Hepatocyte (in vitro differentiated cells): ENCODE measurements at regions not wholly inside any gene's neighbourhood (a gene's known extent, or its start where the extent isn't known, plus 50 kb on each side); places are given as distances from the start of the nearest gene placed in this dataset.
A peak's percentile ranks its signal among the peaks of the same experiment; 100 is the strongest.

Source experiments
- DNase-seq: peaks from one replicate; pipeline ENCODE4 v3.0.0-alpha.2; 2016; ENCODE audit warnings: low spot score
- H2AFZ ChIP-seq: fragments of 200-600 bp; sonication (generic); 2 replicates; pipeline ENCODE4 v1.6.0; 2016; ENCODE audit warnings: antibody characterized with exemption, mild to moderate bottlenecking
- H3K27ac ChIP-seq: fragments of 200-600 bp; sonication (generic); 2 replicates; pipeline ENCODE4 v1.5.1; 2016; ENCODE audit warnings: mild to moderate bottlenecking
- H3K27me3 ChIP-seq: fragments of 200-600 bp; sonication (generic); 2 replicates; pipeline ENCODE4 v1.6.1; 2016
- H3K36me3 ChIP-seq: fragments of 200-600 bp; sonication (generic); replicated peaks from 2 replicates; pipeline ENCODE4 v1.5.1; 2016; ENCODE audit warnings: low read depth; ENCODE audit not compliant: insufficient read depth
- H3K4me1 ChIP-seq: fragments of 200-600 bp; sonication (generic); 2 replicates; pipeline ENCODE4 v1.5.1; 2016; ENCODE audit warnings: mild to moderate bottlenecking, moderate library complexity; ENCODE audit not compliant: insufficient read depth
- H3K4me2 ChIP-seq: fragments of 200-600 bp; sonication (generic); 2 replicates; pipeline ENCODE4 v1.6.0; 2016
- H3K4me3 ChIP-seq: fragments of 200-600 bp; sonication (generic); 2 replicates; pipeline ENCODE4 v1.5.1; 2016; ENCODE audit warnings: mild to moderate bottlenecking
- H3K79me2 ChIP-seq: fragments of 200-600 bp; sonication (generic); 2 replicates; pipeline ENCODE4 v1.6.0; 2017; ENCODE audit warnings: mild to moderate bottlenecking
- H3K9me2 ChIP-seq: fragments of 200-600 bp; sonication (generic); replicated peaks from 2 replicates; pipeline ENCODE4 v1.6.0; 2017; ENCODE audit warnings: mild to moderate bottlenecking; ENCODE audit not compliant: insufficient read depth
- H3K9me3 ChIP-seq: fragments of 200-600 bp; sonication (generic); 2 replicates; pipeline ENCODE4 v1.5.1; 2016; ENCODE audit warnings: low read depth, mild to moderate bottlenecking
- H4K20me1 ChIP-seq: fragments of 200-600 bp; sonication (generic); 2 replicates; pipeline ENCODE4 v1.6.0; 2016; ENCODE audit warnings: mild to moderate bottlenecking; ENCODE audit not compliant: insufficient read depth, poor library complexity, severe bottlenecking
- CTCF ChIP-seq: fragments of 200-600 bp; sonication (generic); IDR thresholded peaks from 2 replicates; pipeline ENCODE4 v1.5.1; 2016; ENCODE audit warnings: antibody characterized with exemption, mild to moderate bottlenecking; ENCODE audit not compliant: poor library complexity
- EZH2 ChIP-seq: fragments of 200-600 bp; sonication (generic); IDR thresholded peaks from 2 replicates; pipeline ENCODE4 v1.6.1; 2016; ENCODE audit warnings: antibody characterized with exemption, mild to moderate bottlenecking, borderline replicate concordance
- EZH2phosphoT487 ChIP-seq: fragments of 200-600 bp; sonication (generic); IDR thresholded peaks from one replicate; pipeline ENCODE4 v1.6.1; 2018; ENCODE audit warnings: antibody characterized with exemption, mild to moderate bottlenecking, low read depth, moderate library complexity; ENCODE audit not compliant: unreplicated experiment, severe bottlenecking
- WGBS: methylation state at CpG from one replicate; pipeline ENCODE4 v1.1.6; 2016; ENCODE audit warnings: low lambda C conversion rate; ENCODE audit errors: missing lambda C conversion rate; 5-methylcytosine and 5-hydroxymethylcytosine counted together

GRCh38 chr2:41026613-41027012 is 574.7 kb upstream of the SLC8A1 start:
- Histone ChIP-seq H3K4me1 (no peaks in the 10 kb centered on the region), H3K27me3 (no peaks in the 10 kb centered on the region), H4K20me1 (no peaks in the 10 kb centered on the region), H3K27ac (no peak overlapping the region), H3K4me3 (no peak overlapping the region), H3K9me2 (no peaks in the 10 kb centered on the region), H3K4me2 (no peak overlapping the region), H3K36me3 (no peaks in the 10 kb centered on the region), H3K79me2 (no peaks in the 10 kb centered on the region), H2AFZ (no peak overlapping the region), H3K9me3 (no peaks in the 10 kb centered on the region)
- TF ChIP-seq CTCF (no peak), EZH2phosphoT487 (no peak), EZH2 (no peak)
- DNase-seq, result no peak
- 93% methylated on average over 1 of the region's 1 CpG for WGBS

- peak overlapping the region; percentile 33 for H2AFZ ChIP-seq
- DNase-seq, result no peak
- H3K27ac ChIP-seq, result no peak overlapping the region
- no peaks in the 10 kb centered on the region for H3K9me2 ChIP-seq
- H3K79me2 ChIP-seq, result no peaks in the 10 kb centered on the region
- H3K27me3 ChIP-seq, result no peaks in the 10 kb centered on the region
- TF ChIP-seq EZH2 (no peak), EZH2phosphoT487 (peak; percentile 39)
- WGBS, result 68% methylated on average over 3 of the region's 3 CpGs
- H3K4me2 ChIP-seq, result no peak overlapping the region
- no peaks in the 10 kb centered on the region for H3K4me1 ChIP-seq
- H3K4me3 ChIP-seq, result no peak overlapping the region
- no peaks in the 10 kb centered on the region for H4K20me1 ChIP-seq
- H3K9me3 ChIP-seq, result no peaks in the 10 kb centered on the region
- H3K36me3 ChIP-seq, result no peaks in the 10 kb centered on the region
Measured at GRCh38 chr2:41027095-41027494, 575.2 kb upstream of the SLC8A1 start.

- Histone ChIP-seq H3K9me3 (no peaks in the 10 kb centered on the region), H3K4me2 (no peak overlapping the region), H3K9me2 (no peaks in the 10 kb centered on the region), H3K79me2 (no peaks in the 10 kb centered on the region), H3K4me1 (no peaks in the 10 kb centered on the region), H2AFZ (no peak overlapping the region), H4K20me1 (no peaks in the 10 kb centered on the region), H3K36me3 (no peaks in the 10 kb centered on the region), H3K27me3 (no peaks in the 10 kb centered on the region), H3K27ac (no peak overlapping the region), H3K4me3 (no peak overlapping the region)
- TF ChIP-seq EZH2, result no peak
- TF ChIP-seq CTCF, result no peak
- TF ChIP-seq EZH2phosphoT487, result no peak
- DNase-seq, result no peak
Measured at GRCh38 chr2:41031282-41031681, 579.4 kb upstream of the SLC8A1 start.

- TF ChIP-seq EZH2 (no peak), CTCF (no peak)
- no peaks in the 10 kb centered on the region for H3K36me3 ChIP-seq
Measured at GRCh38 chr2:41032715-41033114, 580.8 kb upstream of the SLC8A1 start.

More at GRCh38 chr2:41032715-41033114, 580.8 kb upstream of the SLC8A1 start:
- 88% methylated on average over 4 of the region's 4 CpGs for WGBS
- no peak for DNase-seq
- H3K79me2 ChIP-seq, result no peaks in the 10 kb centered on the region
- H3K9me3 ChIP-seq, result no peaks in the 10 kb centered on the region
- no peak overlapping the region for H2AFZ ChIP-seq
- no peak overlapping the region for H3K27ac ChIP-seq
- no peak overlapping the region for H3K4me2 ChIP-seq
- H3K27me3 ChIP-seq, result no peaks in the 10 kb centered on the region
- H3K4me1 ChIP-seq, result no peaks in the 10 kb centered on the region
- no peak overlapping the region for H3K4me3 ChIP-seq
- no peaks in the 10 kb centered on the region for H3K9me2 ChIP-seq
- H4K20me1 ChIP-seq, result no peaks in the 10 kb centered on the region
